ENCODE measurements at regions not wholly inside any gene's neighbourhood (a gene's known extent, or its start where the extent isn't known, plus 50 kb on each side); places are given as distances from the start of the nearest gene placed in this dataset.

GRCh38 chr12:90899456-90900182 is 55.4 kb downstream of the CCER1 start:
- no peak for DNase-seq

- no peak for DNase-seq
Observed at GRCh38 chr12:90897986-90898385, 57.0 kb downstream of the CCER1 start.

DNA sequence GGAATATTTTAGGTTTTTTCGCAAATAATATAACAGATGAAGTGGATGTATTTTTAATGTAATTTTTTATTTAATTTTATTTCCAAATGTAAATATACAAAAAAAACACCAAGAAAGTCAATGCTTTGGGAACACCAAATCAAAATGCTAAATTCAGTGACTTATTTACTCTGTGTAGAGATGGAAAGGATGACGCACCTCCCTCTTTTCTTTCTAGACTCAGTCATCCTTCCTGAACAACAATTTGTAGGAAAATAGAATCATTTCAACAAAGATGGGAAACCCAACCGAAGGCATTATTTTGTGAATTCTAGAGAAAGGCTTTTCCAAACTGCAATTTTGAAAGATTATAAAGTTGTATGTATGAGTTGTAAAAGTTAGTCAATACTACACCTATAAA is 57.7 kb downstream of the CCER1 start:
- no peak for DNase-seq

- DNase-seq: no peak
Observed at GRCh38 chr12:90896821-90897220, 58.2 kb downstream of the CCER1 start.

DNA sequence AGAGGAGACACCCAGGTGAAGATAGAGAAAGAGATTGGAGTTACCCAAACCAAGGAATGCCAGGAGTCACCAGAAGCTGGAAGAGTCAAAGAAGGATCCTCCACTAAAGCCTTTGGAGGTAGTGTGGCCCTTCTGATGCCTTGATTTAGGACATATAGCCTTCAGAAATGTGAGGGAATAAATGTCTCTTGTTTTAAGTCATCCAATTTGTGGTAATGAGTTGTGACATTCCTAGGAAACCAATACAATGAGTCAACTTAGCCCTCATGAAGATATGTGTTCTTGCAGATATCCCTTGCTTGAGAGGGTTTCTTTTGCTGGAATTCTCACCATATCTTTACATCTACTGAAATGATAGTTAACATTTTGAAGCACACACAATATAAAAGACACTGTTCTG is 58.8 kb downstream of the CCER1 start:
- DNase-seq: no peak

DNA sequence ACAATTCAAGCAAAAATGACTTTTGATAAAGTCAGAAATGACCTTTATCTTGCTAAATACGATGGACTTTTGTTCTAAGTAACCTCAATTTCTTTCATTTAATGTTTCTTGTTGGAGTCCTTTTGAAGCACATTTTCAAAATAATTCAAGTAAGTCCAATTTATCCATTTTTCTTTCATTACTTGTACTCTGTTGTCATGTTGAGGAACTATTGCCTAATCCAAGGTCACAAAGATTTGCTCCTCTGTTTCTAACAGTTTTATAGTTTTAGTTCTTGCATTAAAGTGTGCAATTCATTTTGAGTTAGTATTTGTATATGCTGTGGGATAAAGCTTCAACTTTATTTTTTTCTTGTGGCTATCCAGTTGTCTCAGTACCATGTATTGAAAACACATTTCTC is 66.7 kb downstream of the CCER1 start:
- DNase-seq: no peak

- DNase-seq: no peak
Observed at GRCh38 chr12:90883456-90883855, 71.5 kb downstream of the CCER1 start.

DNA sequence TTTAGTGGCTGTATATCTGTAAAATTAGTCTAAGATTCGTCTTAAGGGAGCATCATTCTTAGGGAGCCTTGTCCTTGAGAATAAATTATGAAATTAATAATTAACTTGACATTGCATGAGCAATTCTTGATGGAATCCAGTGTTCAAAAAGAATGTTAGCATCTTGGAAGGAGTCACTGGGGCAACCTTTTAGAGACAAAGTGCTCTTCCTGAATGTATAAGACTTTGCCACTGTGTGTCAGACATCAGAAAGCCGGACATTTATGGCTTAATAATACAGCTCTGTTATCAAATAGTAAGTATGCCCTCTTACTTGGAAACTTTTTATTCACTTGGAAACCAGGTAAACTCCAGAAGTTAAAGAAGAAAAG is 83.3 kb downstream of the CCER1 start:
- no peak for DNase-seq

DNA sequence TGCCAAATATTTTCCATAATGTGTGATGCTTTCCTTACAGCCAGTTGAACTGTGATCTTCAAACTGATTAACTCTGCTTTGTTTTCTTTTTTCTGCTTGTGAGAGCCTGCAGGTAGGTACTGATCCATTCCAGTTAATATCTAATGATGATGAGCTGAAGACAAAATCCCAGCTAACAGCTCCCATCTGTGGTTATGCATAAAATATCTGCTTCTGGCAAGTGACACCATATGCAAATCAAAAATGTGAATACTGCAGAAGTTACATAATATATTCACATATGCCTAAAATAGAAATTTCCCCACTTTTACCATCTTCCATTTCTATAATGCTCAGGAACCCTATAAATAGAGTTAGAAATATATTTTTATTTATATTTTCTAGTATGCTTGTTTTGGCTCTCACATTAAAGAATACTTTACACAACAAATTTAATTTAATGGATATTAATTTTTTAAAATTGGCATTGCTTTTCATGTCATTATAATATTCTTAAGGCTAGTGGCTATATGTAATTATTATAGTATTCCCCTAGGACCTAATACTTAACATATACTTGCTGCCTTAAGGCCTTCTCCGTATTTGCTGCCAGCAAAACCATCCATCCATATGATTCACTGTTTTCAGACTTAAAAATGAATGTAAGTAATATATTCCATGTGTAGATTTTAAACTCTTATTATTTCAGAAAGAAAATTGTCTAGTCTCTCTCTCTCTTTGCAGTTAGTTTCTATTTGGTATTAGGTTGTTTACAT is 83.8 kb downstream of the CCER1 start:
- no peak for DNase-seq

GRCh38 chr12:90868626-90869025 is 86.3 kb downstream of the CCER1 start:
- DNase-seq: no peak

DNA sequence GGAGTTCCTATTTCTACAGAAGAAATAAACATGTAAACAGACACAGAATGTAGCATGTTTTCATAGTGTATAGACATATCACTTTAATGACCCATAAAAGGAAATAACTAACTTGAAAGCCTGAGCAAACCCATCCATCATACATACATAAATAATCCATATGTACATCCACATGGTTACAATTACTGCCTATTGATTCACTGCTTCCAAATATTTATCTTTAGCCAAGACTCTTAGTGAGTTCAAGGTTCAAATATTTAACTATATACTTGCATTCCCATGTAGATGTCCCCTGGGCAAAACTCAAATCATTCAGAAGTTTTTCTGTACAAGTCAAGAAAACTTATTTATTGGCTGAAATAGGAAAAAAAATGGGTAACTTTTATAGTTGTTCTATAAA is 95.4 kb downstream of the CCER1 start:
- DNase-seq: no peak

GRCh38 chr12:90858252-90858651 is 96.7 kb downstream of the CCER1 start:
- no peak for DNase-seq

DNA sequence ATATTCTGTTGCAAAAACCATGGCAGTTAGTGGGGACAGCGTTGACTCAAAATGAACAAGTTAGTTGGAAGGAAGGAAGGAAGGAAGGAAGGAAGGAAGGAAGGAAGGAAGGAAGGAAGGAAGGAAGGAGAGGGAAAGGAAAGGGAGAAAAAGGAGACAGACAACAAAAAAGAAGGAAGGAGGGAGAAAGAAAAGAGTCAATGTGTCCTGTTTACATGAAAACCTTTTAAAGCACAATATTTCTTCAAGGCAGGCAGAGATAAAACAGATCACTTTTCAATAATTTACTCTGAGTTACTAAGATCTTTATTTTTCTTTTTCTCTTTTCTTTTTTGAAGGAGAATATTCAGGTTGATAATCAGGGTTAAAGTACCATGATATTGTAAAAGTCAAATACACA is 99.4 kb downstream of the CCER1 start:
- no peak for DNase-seq

GRCh38 chr12:90854136-90854689 is 100.8 kb downstream of the CCER1 start:
- DNase-seq: no peak

- DNase-seq: no peak
Observed at GRCh38 chr12:90851800-90852718, 102.9 kb downstream of the CCER1 start.

DNA sequence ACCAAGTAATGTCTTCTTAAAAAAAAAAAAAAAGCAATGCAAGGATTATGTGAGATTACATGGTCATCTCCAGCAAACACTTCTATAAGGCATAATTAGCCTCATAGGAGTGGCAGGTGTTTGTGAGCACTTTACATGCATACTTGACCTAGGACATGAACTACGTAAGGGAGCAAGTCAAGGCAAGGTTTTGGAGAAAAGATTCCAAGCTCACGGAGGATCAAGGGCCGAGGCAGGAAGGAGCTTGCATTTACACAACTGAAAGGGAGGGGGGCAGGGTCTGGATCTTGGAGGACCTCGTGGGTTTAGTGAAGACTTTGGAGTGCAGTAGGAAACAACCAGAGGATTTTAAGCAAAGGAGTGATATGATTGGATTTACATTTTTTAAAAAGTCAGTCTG is 112.5 kb downstream of the CCER1 start:
- no peak for DNase-seq

DNA sequence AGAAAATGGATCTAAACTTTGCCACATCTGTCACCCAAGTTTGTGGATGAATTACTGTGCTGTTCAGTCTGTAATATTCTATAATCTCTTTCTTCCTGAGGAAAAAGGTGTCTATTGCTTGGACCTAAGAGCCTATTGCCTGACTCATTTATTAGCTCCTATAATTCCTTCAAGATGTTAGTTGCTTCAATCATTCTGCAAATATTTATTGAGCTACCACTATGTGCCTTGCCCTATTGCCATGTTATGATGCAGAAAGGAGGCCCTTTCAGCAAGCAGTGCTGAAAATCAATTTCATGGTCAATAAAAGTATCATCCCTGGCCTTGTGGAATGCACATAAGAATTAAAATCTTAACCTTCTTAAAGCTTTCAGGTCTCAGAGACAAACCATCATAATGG is 113.6 kb downstream of the CCER1 start:
- no peak for DNase-seq

- DNase-seq: no peak
Observed at GRCh38 chr12:90839346-90839745, 115.6 kb downstream of the CCER1 start.

DNA sequence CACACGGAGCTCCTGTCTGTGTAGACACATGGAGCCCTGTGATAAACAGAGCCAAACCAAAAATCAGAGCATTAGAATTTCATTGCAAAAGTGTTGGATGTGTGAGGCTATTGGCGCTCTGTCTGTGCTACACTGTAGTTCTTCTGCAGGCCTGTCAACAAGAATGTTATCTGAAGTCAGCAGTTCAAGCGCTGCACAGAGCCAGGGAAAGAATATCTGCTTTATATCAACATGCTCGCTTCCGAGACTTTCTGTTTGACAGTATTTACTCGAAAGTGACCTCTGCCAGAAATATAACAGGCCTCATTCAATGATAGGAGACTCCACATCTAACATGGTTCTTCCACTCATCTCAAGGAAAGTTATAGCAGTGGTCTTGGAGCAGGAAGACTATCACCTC is 118.3 kb downstream of the CCER1 start:
- no peak for DNase-seq

DNA sequence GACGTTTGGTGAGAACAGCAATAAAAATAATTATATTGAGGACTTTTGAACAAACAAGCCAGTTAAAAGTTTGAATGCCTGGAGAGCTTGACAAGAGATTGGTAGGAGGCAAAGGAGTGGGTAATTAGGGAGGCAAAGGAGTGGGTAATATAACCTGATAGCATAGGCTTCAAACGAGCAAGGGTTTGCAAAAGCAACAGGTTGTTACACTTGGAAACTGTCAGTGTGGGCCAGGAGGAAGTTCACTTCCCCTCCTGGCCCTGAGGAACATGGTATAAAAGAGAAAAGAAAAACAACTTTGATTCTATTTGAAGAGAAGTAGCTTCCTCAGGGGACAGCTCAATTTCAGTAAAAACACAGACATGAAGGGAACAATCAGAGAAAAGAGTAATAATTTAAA is 121.7 kb downstream of the CCER1 start:
- DNase-seq: no peak

DNA sequence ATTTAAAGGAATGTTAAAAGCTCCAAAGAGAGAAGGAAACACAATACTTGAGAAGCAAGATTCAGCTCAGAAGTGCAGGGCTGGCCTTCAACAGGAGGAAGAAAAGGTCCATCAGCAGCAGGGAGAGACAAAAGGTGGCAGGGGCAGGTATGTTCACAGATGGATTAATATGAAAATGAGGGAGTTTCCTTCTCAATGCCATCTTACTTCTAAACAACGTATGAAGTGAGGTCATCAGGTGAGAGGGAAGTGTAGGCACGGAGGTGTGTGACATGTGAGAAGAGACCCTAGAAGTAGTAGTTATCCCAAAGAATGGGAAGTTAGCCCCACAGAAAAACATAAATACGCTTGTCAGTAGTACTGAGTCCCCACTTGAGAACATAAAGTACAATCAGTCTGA is 122.5 kb downstream of the CCER1 start:
- DNase-seq: no peak

GRCh38 chr12:90831712-90832111 is 123.3 kb downstream of the CCER1 start:
- DNase-seq: no peak

DNA sequence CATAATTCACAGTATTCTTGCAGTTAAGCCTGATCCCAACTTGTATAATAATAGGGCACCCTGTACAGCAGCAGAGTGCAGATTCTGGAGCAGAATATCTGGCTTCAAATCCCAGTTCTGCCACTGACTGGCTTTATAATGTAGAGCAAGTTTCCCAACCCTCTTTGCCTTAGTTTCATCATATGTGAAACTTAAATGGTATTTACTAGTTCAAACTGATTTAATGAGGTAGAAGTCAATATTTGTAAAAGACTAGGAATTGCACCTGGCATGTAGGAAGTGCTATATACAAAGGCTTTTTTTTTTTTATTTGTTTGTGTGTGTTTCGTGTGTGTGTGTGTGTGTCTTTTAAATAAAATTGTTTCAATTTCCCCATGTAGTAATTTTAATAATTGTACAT is 125.9 kb downstream of the CCER1 start:
- no peak for DNase-seq

Data from CD4-positive, alpha-beta T cell treated with Interleukin-6 for 4 hours (primary cell).